ENCODE measurements at regions not wholly inside any gene's neighbourhood (a gene's known extent, or its start where the extent isn't known, plus 50 kb on each side); places are given as distances from the start of the nearest gene placed in this dataset.

DNA sequence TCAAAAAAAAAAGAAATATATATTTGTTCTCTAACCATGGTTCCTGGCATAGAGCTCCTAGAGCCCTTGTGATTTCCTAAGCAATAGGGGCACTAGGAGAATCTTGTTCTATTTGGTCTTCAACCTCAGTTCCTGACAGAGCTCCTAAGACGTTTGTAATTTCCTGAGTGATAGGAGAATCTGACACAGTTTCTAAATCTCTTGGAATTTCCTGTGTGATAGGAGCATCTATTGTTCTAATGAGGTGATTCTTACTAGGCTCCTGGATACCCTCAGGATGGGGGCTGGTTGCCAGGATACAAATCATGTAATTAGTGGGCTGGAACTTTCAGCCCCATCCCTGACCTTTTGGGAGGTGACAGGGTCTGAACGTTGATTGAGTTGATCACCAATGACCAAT, 245.8 kb downstream of the ZEB2 start (continued):
- TF ChIP-seq SNAI2 (CRISPR knock-in tag; IDR thresholded peaks at IDR 0.05), result no peak
- TF ChIP-seq, protein P1, sequence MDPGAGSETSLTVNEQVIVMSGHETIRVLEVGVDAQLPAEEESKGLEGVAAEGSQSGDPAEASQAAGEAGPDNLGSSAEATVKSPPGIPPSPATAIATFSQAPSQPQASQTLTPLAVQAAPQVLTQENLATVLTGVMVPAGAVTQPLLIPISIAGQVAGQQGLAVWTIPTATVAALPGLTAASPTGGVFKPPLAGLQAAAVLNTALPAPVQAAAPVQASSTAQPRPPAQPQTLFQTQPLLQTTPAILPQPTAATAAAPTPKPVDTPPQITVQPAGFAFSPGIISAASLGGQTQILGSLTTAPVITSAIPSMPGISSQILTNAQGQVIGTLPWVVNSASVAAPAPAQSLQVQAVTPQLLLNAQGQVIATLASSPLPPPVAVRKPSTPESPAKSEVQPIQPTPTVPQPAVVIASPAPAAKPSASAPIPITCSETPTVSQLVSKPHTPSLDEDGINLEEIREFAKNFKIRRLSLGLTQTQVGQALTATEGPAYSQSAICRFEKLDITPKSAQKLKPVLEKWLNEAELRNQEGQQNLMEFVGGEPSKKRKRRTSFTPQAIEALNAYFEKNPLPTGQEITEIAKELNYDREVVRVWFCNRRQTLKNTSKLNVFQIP (CRISPR knock-in tag; IDR thresholded peaks at IDR 0.05; ENCODE audit: borderline replicate concordance, low read depth), result no peak
- TF ChIP-seq ESRRG (CRISPR knock-in tag; IDR thresholded peaks at IDR 0.05), result no peak

DNA sequence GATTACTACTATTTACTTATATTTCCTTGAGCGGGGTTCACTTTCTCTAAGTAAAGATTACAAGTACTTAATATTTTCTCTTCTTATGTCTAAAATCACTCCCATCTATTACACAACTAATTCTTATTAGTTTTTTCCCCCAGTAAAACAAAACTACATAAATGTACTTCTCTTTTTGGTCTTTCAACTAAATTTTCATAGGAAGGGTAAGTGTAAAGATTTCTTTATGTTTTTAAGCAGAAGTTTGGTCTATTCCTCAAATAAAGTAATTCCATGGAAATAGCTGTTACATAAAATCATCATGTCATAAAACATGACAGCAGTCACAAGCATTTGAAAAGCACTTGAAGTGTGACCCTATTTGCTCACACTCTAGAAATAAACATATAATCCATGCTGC, 249.0 kb downstream of the ZEB2 start:
- no peak for ATAC-seq
- TF ChIP-seq, protein P2, sequence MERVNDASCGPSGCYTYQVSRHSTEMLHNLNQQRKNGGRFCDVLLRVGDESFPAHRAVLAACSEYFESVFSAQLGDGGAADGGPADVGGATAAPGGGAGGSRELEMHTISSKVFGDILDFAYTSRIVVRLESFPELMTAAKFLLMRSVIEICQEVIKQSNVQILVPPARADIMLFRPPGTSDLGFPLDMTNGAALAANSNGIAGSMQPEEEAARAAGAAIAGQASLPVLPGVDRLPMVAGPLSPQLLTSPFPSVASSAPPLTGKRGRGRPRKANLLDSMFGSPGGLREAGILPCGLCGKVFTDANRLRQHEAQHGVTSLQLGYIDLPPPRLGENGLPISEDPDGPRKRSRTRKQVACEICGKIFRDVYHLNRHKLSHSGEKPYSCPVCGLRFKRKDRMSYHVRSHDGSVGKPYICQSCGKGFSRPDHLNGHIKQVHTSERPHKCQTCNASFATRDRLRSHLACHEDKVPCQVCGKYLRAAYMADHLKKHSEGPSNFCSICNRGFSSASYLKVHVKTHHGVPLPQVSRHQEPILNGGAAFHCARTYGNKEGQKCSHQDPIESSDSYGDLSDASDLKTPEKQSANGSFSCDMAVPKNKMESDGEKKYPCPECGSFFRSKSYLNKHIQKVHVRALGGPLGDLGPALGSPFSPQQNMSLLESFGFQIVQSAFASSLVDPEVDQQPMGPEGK (CRISPR knock-in tag; IDR thresholded peaks at IDR 0.05; ENCODE audit: borderline replicate concordance), result no peak
- TF ChIP-seq PPARA (CRISPR knock-in tag; IDR thresholded peaks at IDR 0.05; ENCODE audit: borderline replicate concordance) (no peak), GLIS3 (CRISPR knock-in tag; IDR thresholded peaks at IDR 0.05) (no peak), ZNF565 (CRISPR knock-in tag; conservative IDR thresholded peaks at IDR 0.05; ENCODE audit: low read depth) (no peak), OSR1 (CRISPR knock-in tag; IDR thresholded peaks at IDR 0.05) (no peak), SNAI2 (CRISPR knock-in tag; IDR thresholded peaks at IDR 0.05) (no peak), RARB (CRISPR knock-in tag; IDR thresholded peaks at IDR 0.05) (no peak), TCF4 (CRISPR knock-in tag; IDR thresholded peaks at IDR 0.05; ENCODE audit: borderline replicate concordance) (no peak), ZFP30 (CRISPR knock-in tag; IDR thresholded peaks at IDR 0.05) (no peak), ISL1 (CRISPR knock-in tag; IDR thresholded peaks at IDR 0.05) (no peak), TOX (CRISPR knock-in tag; IDR thresholded peaks at IDR 0.05; ENCODE audit: borderline replicate concordance) (no peak), ZNF8 (CRISPR knock-in tag; IDR thresholded peaks at IDR 0.05) (no peak), ZNF70 (CRISPR knock-in tag; IDR thresholded peaks at IDR 0.05) (no peak)
- TF ChIP-seq, protein P3, sequence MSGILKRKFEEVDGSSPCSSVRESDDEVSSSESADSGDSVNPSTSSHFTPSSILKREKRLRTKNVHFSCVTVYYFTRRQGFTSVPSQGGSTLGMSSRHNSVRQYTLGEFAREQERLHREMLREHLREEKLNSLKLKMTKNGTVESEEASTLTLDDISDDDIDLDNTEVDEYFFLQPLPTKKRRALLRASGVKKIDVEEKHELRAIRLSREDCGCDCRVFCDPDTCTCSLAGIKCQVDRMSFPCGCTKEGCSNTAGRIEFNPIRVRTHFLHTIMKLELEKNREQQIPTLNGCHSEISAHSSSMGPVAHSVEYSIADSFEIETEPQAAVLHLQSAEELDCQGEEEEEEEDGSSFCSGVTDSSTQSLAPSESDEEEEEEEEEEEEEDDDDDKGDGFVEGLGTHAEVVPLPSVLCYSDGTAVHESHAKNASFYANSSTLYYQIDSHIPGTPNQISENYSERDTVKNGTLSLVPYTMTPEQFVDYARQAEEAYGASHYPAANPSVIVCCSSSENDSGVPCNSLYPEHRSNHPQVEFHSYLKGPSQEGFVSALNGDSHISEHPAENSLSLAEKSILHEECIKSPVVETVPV (CRISPR knock-in tag; IDR thresholded peaks at IDR 0.05), result no peak
- TF ChIP-seq, protein P4, sequence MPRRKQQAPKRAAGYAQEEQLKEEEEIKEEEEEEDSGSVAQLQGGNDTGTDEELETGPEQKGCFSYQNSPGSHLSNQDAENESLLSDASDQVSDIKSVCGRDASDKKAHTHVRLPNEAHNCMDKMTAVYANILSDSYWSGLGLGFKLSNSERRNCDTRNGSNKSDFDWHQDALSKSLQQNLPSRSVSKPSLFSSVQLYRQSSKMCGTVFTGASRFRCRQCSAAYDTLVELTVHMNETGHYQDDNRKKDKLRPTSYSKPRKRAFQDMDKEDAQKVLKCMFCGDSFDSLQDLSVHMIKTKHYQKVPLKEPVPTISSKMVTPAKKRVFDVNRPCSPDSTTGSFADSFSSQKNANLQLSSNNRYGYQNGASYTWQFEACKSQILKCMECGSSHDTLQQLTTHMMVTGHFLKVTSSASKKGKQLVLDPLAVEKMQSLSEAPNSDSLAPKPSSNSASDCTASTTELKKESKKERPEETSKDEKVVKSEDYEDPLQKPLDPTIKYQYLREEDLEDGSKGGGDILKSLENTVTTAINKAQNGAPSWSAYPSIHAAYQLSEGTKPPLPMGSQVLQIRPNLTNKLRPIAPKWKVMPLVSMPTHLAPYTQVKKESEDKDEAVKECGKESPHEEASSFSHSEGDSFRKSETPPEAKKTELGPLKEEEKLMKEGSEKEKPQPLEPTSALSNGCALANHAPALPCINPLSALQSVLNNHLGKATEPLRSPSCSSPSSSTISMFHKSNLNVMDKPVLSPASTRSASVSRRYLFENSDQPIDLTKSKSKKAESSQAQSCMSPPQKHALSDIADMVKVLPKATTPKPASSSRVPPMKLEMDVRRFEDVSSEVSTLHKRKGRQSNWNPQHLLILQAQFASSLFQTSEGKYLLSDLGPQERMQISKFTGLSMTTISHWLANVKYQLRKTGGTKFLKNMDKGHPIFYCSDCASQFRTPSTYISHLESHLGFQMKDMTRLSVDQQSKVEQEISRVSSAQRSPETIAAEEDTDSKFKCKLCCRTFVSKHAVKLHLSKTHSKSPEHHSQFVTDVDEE (CRISPR knock-in tag; IDR thresholded peaks at IDR 0.05), result no peak

DNA sequence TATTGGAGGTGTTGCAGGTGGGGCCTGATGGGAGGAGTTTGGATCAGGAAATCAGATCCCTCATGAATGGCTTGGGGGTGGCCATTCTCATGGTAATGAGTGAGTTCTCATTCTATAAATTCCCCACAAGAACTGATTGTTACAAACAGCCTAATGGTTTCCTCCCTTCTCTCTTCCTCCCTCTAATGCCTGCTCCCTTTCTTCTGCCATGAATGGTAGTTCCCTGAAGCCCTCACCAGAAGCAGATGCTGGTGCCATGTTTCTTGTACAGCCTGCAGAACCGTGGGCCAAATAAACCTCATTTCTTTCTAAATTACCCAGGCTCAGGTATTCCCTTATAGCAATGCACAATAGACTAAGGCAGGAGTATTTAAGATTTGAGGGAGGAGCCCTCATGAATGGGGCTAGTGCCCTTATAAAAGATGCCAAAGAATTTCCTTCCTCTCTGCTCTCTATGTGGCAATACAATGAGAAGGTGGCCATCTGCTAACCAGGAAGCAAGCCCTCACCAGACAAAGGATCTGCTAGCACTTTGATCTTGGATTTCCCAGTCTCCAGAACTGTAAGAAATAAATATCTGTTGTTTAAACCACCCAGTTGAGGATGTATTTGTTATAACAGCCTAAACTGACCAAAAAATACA, 251.8 kb downstream of the ZEB2 start:
- TF ChIP-seq ZC3H10 (CRISPR knock-in tag; IDR thresholded peaks at IDR 0.05), result no peak
- TF ChIP-seq, protein P1 (CRISPR knock-in tag; IDR thresholded peaks at IDR 0.05; ENCODE audit: borderline replicate concordance, low read depth), result no peak
- no peak for TF ChIP-seq ZNF565 (CRISPR knock-in tag; conservative IDR thresholded peaks at IDR 0.05; ENCODE audit: low read depth)
- TF ChIP-seq, protein P5, sequence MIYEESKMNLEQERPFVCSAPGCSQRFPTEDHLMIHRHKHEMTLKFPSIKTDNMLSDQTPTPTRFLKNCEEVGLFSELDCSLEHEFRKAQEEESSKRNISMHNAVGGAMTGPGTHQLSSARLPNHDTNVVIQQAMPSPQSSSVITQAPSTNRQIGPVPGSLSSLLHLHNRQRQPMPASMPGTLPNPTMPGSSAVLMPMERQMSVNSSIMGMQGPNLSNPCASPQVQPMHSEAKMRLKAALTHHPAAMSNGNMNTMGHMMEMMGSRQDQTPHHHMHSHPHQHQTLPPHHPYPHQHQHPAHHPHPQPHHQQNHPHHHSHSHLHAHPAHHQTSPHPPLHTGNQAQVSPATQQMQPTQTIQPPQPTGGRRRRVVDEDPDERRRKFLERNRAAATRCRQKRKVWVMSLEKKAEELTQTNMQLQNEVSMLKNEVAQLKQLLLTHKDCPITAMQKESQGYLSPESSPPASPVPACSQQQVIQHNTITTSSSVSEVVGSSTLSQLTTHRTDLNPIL (CRISPR knock-in tag; IDR thresholded peaks at IDR 0.05; ENCODE audit: low read depth), result no peak
- TF ChIP-seq TCF4 (CRISPR knock-in tag; IDR thresholded peaks at IDR 0.05; ENCODE audit: borderline replicate concordance), result no peak
- no peak for TF ChIP-seq SNAI2 (CRISPR knock-in tag; IDR thresholded peaks at IDR 0.05)
- no peak for TF ChIP-seq ARNTL (CRISPR knock-in tag; IDR thresholded peaks at IDR 0.05; ENCODE audit: borderline replicate concordance, low read depth)
- TF ChIP-seq ZFP30 (CRISPR knock-in tag; IDR thresholded peaks at IDR 0.05), result no peak
- TF ChIP-seq ISL1 (CRISPR knock-in tag; IDR thresholded peaks at IDR 0.05), result no peak
- TF ChIP-seq OSR1 (CRISPR knock-in tag; IDR thresholded peaks at IDR 0.05), result no peak
- no peak for TF ChIP-seq ZFP3 (CRISPR knock-in tag; IDR thresholded peaks at IDR 0.05)
- TF ChIP-seq BACH2 (CRISPR knock-in tag; IDR thresholded peaks at IDR 0.05; ENCODE audit: borderline replicate concordance), result no peak

More for the DNA sequence above, 251.8 kb downstream of the ZEB2 start:
- no peak for ATAC-seq
